K562 (cell line): ENCODE measurements at regions not wholly inside any gene's neighbourhood (a gene's known extent, or its start where the extent isn't known, plus 50 kb on each side); places are given as distances from the start of the nearest gene placed in this dataset.
A peak's percentile ranks its signal among the peaks of the same experiment; 100 is the strongest.

Source experiments
- ATAC-seq: fragments of 200-7000 bp; cut with Tn5 transposase; 3 replicates; pipeline ENCODE4 v1.9.1; 2020; ENCODE audit warnings: moderate library complexity
- BruUV-seq: library from RNA; stranded (reverse); fragments of 400-500 nt; replicated peaks from 2 replicates; lab custom pipeline; 2021; lab: Mats Ljungman, UMichigan
- CTCF ChIA-PET: fragments of 300-600 bp; formaldehyde crosslinking; extraction: SDS; loops from one replicate; lab custom pipeline; 2021; ENCODE audit warnings: low intra/inter-chr PET ratio; lab: Yijun Ruan, JAX
- POLR2A ChIA-PET: fragments of 300-600, 350-650 bp; sonication (Branson Sonifier 250); formaldehyde crosslinking; extraction: SDS; loops from one replicate; lab custom pipeline; 2021; ENCODE audit warnings: antibody characterized with exemption, inconsistent platforms; lab: Yijun Ruan, JAX
- DNase-seq, 4 experiments: peaks; one replicate each; pipeline versions ENCODE4 v3.0.0 to v3.0.0-alpha.2; 2011 to 2018; ENCODE audit warnings: low spot score in 3 of 4, mixed read lengths in 3 of 4; ENCODE audit errors: extremely low read depth in 1 of 4
- FAIRE-seq: peaks from 2 replicates; lab custom pipeline; 2011; peaks lifted over from hg19 to GRCh38; lab: Jason Lieb, UNC
- H2AFZ ChIP-seq: 2 replicates; pipeline ENCODE4 v1.6.0; 2011; ENCODE audit warnings: low read depth, low read length, control low read depth, inconsistent platforms
- H3K27ac ChIP-seq: fragments of 200-600 bp; 3 replicates; pipeline ENCODE4 v1.8.0; 2011; ENCODE audit warnings: low read depth, mild to moderate bottlenecking, control low read depth, inconsistent platforms, low read length, moderate library complexity, mixed read lengths; ENCODE audit errors: extremely low read depth
- H3K27me3 ChIP-seq, 2 experiments: fragments of 300-600 bp in 1 of 2; 2 replicates in 1 of 2; 3 replicates in 1 of 2; pipeline versions ENCODE4 v1.6.0 to v1.8.0; 2011; ENCODE audit warnings: inconsistent platforms in 2 of 2, low read length in 2 of 2, mild to moderate bottlenecking in 1 of 2, mixed read lengths in 1 of 2, moderate library complexity in 1 of 2; ENCODE audit not compliant: control insufficient read depth in 2 of 2, insufficient read depth in 2 of 2
- H3K36me3 ChIP-seq: fragments of 300-600 bp; 3 replicates; pipeline ENCODE4 v1.8.0; 2011; ENCODE audit warnings: mild to moderate bottlenecking, low read length, inconsistent platforms; ENCODE audit not compliant: control insufficient read depth, insufficient read depth
- H3K4me1 ChIP-seq, 2 experiments: fragments of 200-600 bp in 1 of 2; replicated peaks in 1 of 2; 2 replicates in 1 of 2; 3 replicates in 1 of 2; pipeline versions ENCODE4 v1.5.1 to v1.8.0; 2011; ENCODE audit warnings: inconsistent platforms in 2 of 2, low read length in 2 of 2, mild to moderate bottlenecking in 1 of 2, mixed read lengths in 1 of 2, moderate library complexity in 1 of 2; ENCODE audit not compliant: control insufficient read depth in 2 of 2, insufficient read depth in 2 of 2
- H3K4me2 ChIP-seq: 2 replicates; pipeline ENCODE4 v1.6.1; 2011; ENCODE audit warnings: low read length, control low read depth, inconsistent platforms, mixed read lengths; ENCODE audit not compliant: insufficient read depth
- H3K4me3 ChIP-seq: fragments of 200-600 bp; sonication (generic), shearing (Covaris generic); 2 replicates; pipeline ENCODE4 v1.5.1; 2016; ENCODE audit warnings: control low read depth, inconsistent platforms
- H3K79me2 ChIP-seq: fragments of 200-600 bp; 3 replicates; pipeline ENCODE4 v1.8.0; 2011; ENCODE audit warnings: low read length, inconsistent platforms; ENCODE audit not compliant: control insufficient read depth, insufficient read depth
- H3K9ac ChIP-seq, 2 experiments: 2 replicates each; pipeline versions ENCODE4 v1.6.0 to v1.6.1; 2011; ENCODE audit warnings: low read depth in 2 of 2, low read length in 2 of 2, control low read depth in 1 of 2, inconsistent platforms in 1 of 2, mild to moderate bottlenecking in 1 of 2, mixed read lengths in 1 of 2; ENCODE audit not compliant: insufficient read depth in 1 of 2
- H3K9me1 ChIP-seq: one replicate; pipeline ENCODE4 v1.6.0; 2011; ENCODE audit warnings: inconsistent platforms, mild to moderate bottlenecking, low read length, moderate library complexity; ENCODE audit not compliant: control insufficient read depth, insufficient read depth
- H3K9me3 ChIP-seq: replicated peaks from 2 replicates; pipeline ENCODE4 v1.5.1; 2011; ENCODE audit warnings: low read depth, low read length, inconsistent platforms; ENCODE audit not compliant: control insufficient read depth, insufficient read depth
- H4K20me1 ChIP-seq: replicated peaks from 2 replicates; pipeline ENCODE4 v1.6.1; 2011; ENCODE audit warnings: low read length, inconsistent platforms, mixed read lengths; ENCODE audit not compliant: control insufficient read depth, insufficient read depth
- ARHGAP35 ChIP-seq: fragments of 450-650 bp; IDR thresholded peaks from 2 replicates; pipeline ENCODE4 v1.6.1; 2018; ENCODE audit not compliant: partially characterized antibody
- EHMT2 ChIP-seq: fragments of 450-650 bp; IDR thresholded peaks from 2 replicates; pipeline ENCODE4 v1.6.1; 2018; ENCODE audit warnings: antibody characterized with exemption
- KDM1A ChIP-seq, 2 experiments: fragments of 450-650 bp; IDR thresholded peaks; 2 replicates each; pipeline ENCODE4 v1.6.1; 2016; ENCODE audit warnings: mild to moderate bottlenecking in 2 of 2
- NRF1 ChIP-seq, 2 experiments: fragments of 450-650 bp; IDR thresholded peaks in 1 of 2; conservative IDR thresholded peaks in 1 of 2; 2 replicates each; pipeline ENCODE4 v1.6.1; 2014; ENCODE audit warnings: mild to moderate bottlenecking in 2 of 2
- RAD21 ChIP-seq, 2 experiments: fragments of 250-450 bp in 1 of 2; fragments of 450-650 bp in 1 of 2; sonication (Bioruptor Pico) in 1 of 2; formaldehyde crosslinking in 1 of 2; IDR thresholded peaks in 1 of 2; conservative IDR thresholded peaks in 1 of 2; 2 replicates each; pipeline versions ENCODE4 v1.4.0 to v1.8.0; 2020 to 2022; ENCODE audit warnings: mild to moderate bottlenecking in 2 of 2, moderate library complexity in 1 of 2
- REST ChIP-seq, 2 experiments: fragments of 450-650 bp; formaldehyde crosslinking in 1 of 2; IDR thresholded peaks; 2 replicates each; pipeline versions ENCODE4 v1.4.0 to v1.6.1; 2014 to 2020; ENCODE audit warnings: mild to moderate bottlenecking in 2 of 2, borderline replicate concordance in 1 of 2, low read depth in 1 of 2
- RFX5 ChIP-seq: IDR thresholded peaks from 2 replicates; pipeline ENCODE4 v1.6.1; 2011; ENCODE audit warnings: low read depth, mild to moderate bottlenecking, improper control_type of control experiment, low read length
- SNAPC5 ChIP-seq: fragments of 250-450 bp; sonication (Bioruptor Pico); IDR thresholded peaks from 2 replicates; pipeline ENCODE4 v1.8.0; 2021; ENCODE audit warnings: moderate library complexity, mild to moderate bottlenecking, inconsistent platforms
- TFAP4 ChIP-seq: sonication (generic); formaldehyde crosslinking; IDR thresholded peaks from 2 replicates; pipeline ENCODE4 v1.8.0; 2022; ENCODE audit warnings: missing genetic modification reagents, mild to moderate bottlenecking, moderate library complexity, borderline replicate concordance
- XRCC3 ChIP-seq: fragments of 450-650 bp; IDR thresholded peaks from 2 replicates; pipeline ENCODE4 v1.6.1; 2017; ENCODE audit warnings: mild to moderate bottlenecking, moderate library complexity
- ZKSCAN3 ChIP-seq: fragments of 250-450 bp; sonication (Bioruptor Pico); IDR thresholded peaks from 2 replicates; pipeline ENCODE4 v1.4.0; 2020
- ZNF212 ChIP-seq: fragments of 450-650 bp; formaldehyde crosslinking; IDR thresholded peaks from 2 replicates; pipeline ENCODE4 v1.4.0; 2020; ENCODE audit warnings: mild to moderate bottlenecking
- ZNF583 ChIP-seq: fragments of 250-450 bp; sonication (Bioruptor Pico); IDR thresholded peaks from 2 replicates; pipeline ENCODE4 v1.4.0; 2020
- ZNF696 ChIP-seq: fragments of 250-450 bp; sonication (Bioruptor Pico); conservative IDR thresholded peaks from 2 replicates; pipeline ENCODE4 v1.4.0; 2020; ENCODE audit warnings: mild to moderate bottlenecking, moderate library complexity
- WGBS: fragments of 100-300 bp; shearing (Covaris generic); methylation state at CpG from one replicate; pipeline ENCODE4 v1.1.6; 2016; ENCODE audit warnings: low coverage, mixed read lengths; ENCODE audit not compliant: insufficient coverage; ENCODE audit errors: missing lambda C conversion rate; 5-methylcytosine and 5-hydroxymethylcytosine counted together
- in situ Hi-C: fragments of 300-500 bp; cut with MboI; formaldehyde crosslinking; loops from 4 replicates; pipeline ENCODE4 v1.15.0; 2018; ENCODE audit warnings: inconsistent platforms, mixed read lengths
- intact Hi-C: fragments of 100-400 bp; cut with micrococcal nuclease; formaldehyde crosslinking; loops from 2 replicates; pipeline ENCODE4 v1.14.2; 2022

GRCh38 chr2:31729442-31730092 is 148.8 kb upstream of the SRD5A2 start:
- H3K79me2 ChIP-seq, result no peaks in the 10 kb centered on the region
- no peak overlapping the region; the same call in 1 of the 2 replicates for H2AFZ ChIP-seq
- ATAC-seq (peak; percentile 96), FAIRE-seq (peak; percentile 93), DNase-seq (peak; percentile 13 to 42 (median 26))
- BruUV-seq, result no TSS peak
- H3K9me3 ChIP-seq, result no peaks in the 10 kb centered on the region
- H3K9me1 ChIP-seq, result no peaks in the 10 kb centered on the region
- POLR2A ChIA-PET, result interaction anchor here (0.7 kb wide), 1 partner anchor 347 kb away, joined by 3 read pairs; no protein-coding TSS in a partner anchor
- no peak overlapping the region for H3K4me3 ChIP-seq
- in situ Hi-C loops (no loop called here), intact Hi-C loops (loop anchor here (5.0 to 10.0 kb wide), 2 partner anchors 42 to 315 kb away; partner anchors contain the start of gene XDH)
- H3K4me1 ChIP-seq, result no peaks in the 10 kb centered on the region
- 0% methylated on average over 5 of the region's 5 CpGs for WGBS
- H3K36me3 ChIP-seq, result no peaks in the 10 kb centered on the region
- H3K4me2 ChIP-seq, result no peak overlapping the region
- no peak overlapping the region for H3K27ac ChIP-seq
- CTCF ChIA-PET, result no interaction called here
- H4K20me1 ChIP-seq, result no peaks in the 10 kb centered on the region
- H3K9ac ChIP-seq, result no peak overlapping the region
- H3K27me3 ChIP-seq, result no peaks in the 10 kb centered on the region
- TF ChIP-seq ZNF583 (no peak), ZNF212 (CRISPR knock-in tag) (no peak), REST (IDR thresholded peaks at IDR 0.05; ENCODE audit: borderline replicate concordance) (0 out of 2 replicates have a peak, but pooled peaks have one; percentile 41), REST (CRISPR knock-in tag; IDR thresholded peaks at IDR 0.05; ENCODE audit: low read depth) (no peak), ZNF696 (no peak), ZKSCAN3 (CRISPR knock-in tag) (no peak), SNAPC5 (CRISPR knock-in tag) (no peak), RAD21 (CRISPR knock-in tag; conservative IDR thresholded peaks at IDR 0.05 in 1 of 2, IDR thresholded peaks at IDR 0.05 in 1 of 2) (peak in 1 of 2 experiments; percentile 65; a peak in 2 of 4 replicates), XRCC3 (no peak), EHMT2 (peak; percentile 40; the same call in 1 of the 2 replicates), KDM1A (IDR thresholded peaks at IDR 0.05) (0 out of 4 replicates have a peak, but pooled peaks of 1 of the 2 experiments have one; percentile 10), NRF1 (conservative IDR thresholded peaks at IDR 0.05 in 1 of 2, IDR thresholded peaks at IDR 0.05 in 1 of 2) (no peak), RFX5 (no peak), ARHGAP35 (no peak), TFAP4 (CRISPR knock-in tag) (no peak)
